Hepatocyte (in vitro differentiated cells): ENCODE measurements at regions not wholly inside any gene's neighbourhood (a gene's known extent, or its start where the extent isn't known, plus 50 kb on each side); places are given as distances from the start of the nearest gene placed in this dataset.

Source experiments
- DNase-seq: peaks from one replicate; pipeline ENCODE4 v3.0.0-alpha.2; 2016; ENCODE audit warnings: low spot score
- H2AFZ ChIP-seq: fragments of 200-600 bp; sonication (generic); 2 replicates; pipeline ENCODE4 v1.6.0; 2016; ENCODE audit warnings: antibody characterized with exemption, mild to moderate bottlenecking
- H3K27ac ChIP-seq: fragments of 200-600 bp; sonication (generic); 2 replicates; pipeline ENCODE4 v1.5.1; 2016; ENCODE audit warnings: mild to moderate bottlenecking
- H3K27me3 ChIP-seq: fragments of 200-600 bp; sonication (generic); 2 replicates; pipeline ENCODE4 v1.6.1; 2016
- H3K36me3 ChIP-seq: fragments of 200-600 bp; sonication (generic); replicated peaks from 2 replicates; pipeline ENCODE4 v1.5.1; 2016; ENCODE audit warnings: low read depth; ENCODE audit not compliant: insufficient read depth
- H3K4me1 ChIP-seq: fragments of 200-600 bp; sonication (generic); 2 replicates; pipeline ENCODE4 v1.5.1; 2016; ENCODE audit warnings: mild to moderate bottlenecking, moderate library complexity; ENCODE audit not compliant: insufficient read depth
- H3K4me2 ChIP-seq: fragments of 200-600 bp; sonication (generic); 2 replicates; pipeline ENCODE4 v1.6.0; 2016
- H3K4me3 ChIP-seq: fragments of 200-600 bp; sonication (generic); 2 replicates; pipeline ENCODE4 v1.5.1; 2016; ENCODE audit warnings: mild to moderate bottlenecking
- H3K79me2 ChIP-seq: fragments of 200-600 bp; sonication (generic); 2 replicates; pipeline ENCODE4 v1.6.0; 2017; ENCODE audit warnings: mild to moderate bottlenecking
- H3K9me2 ChIP-seq: fragments of 200-600 bp; sonication (generic); replicated peaks from 2 replicates; pipeline ENCODE4 v1.6.0; 2017; ENCODE audit warnings: mild to moderate bottlenecking; ENCODE audit not compliant: insufficient read depth
- H3K9me3 ChIP-seq: fragments of 200-600 bp; sonication (generic); 2 replicates; pipeline ENCODE4 v1.5.1; 2016; ENCODE audit warnings: low read depth, mild to moderate bottlenecking
- H4K20me1 ChIP-seq: fragments of 200-600 bp; sonication (generic); 2 replicates; pipeline ENCODE4 v1.6.0; 2016; ENCODE audit warnings: mild to moderate bottlenecking; ENCODE audit not compliant: insufficient read depth, poor library complexity, severe bottlenecking
- EZH2 ChIP-seq: fragments of 200-600 bp; sonication (generic); IDR thresholded peaks from 2 replicates; pipeline ENCODE4 v1.6.1; 2016; ENCODE audit warnings: antibody characterized with exemption, mild to moderate bottlenecking, borderline replicate concordance
- EZH2phosphoT487 ChIP-seq: fragments of 200-600 bp; sonication (generic); IDR thresholded peaks from one replicate; pipeline ENCODE4 v1.6.1; 2018; ENCODE audit warnings: antibody characterized with exemption, mild to moderate bottlenecking, low read depth, moderate library complexity; ENCODE audit not compliant: unreplicated experiment, severe bottlenecking
- WGBS: methylation state at CpG from one replicate; pipeline ENCODE4 v1.1.6; 2016; ENCODE audit warnings: low lambda C conversion rate; ENCODE audit errors: missing lambda C conversion rate; 5-methylcytosine and 5-hydroxymethylcytosine counted together
- TF ChIP-seq, protein P1 (sequence below): fragments of 200-600 bp; sonication (generic); IDR thresholded peaks from 2 replicates; pipeline ENCODE4 v1.5.1; 2016; ENCODE audit warnings: antibody characterized with exemption, mild to moderate bottlenecking; ENCODE audit not compliant: poor library complexity

DNA sequence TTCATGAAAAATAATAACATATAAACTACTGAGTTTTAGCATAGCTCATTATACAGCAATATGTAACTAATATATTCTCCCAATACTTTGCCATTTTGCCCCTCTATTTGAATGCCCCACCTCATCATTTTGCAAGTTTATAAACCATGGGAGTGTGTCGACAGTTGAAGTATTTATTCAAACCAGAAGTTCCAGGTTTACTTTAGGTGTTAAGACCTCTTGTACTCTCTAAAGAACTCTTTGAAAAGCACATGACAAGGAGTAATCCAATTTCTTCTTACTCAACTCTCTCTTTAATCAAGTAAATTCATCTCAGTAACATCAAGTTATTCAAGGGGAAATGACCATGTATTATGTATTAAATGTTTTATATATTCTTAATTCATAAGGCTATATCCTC lies 240.7 kb downstream of the COX18 start:
- H3K4me3 ChIP-seq = no peak overlapping the region
- H3K27me3 ChIP-seq = no peaks in the 10 kb centered on the region
- DNase-seq = no peak
- no peaks in the 10 kb centered on the region for H3K9me3 ChIP-seq
- H2AFZ ChIP-seq = no peak overlapping the region
- H3K4me2 ChIP-seq = no peak overlapping the region
- TF ChIP-seq, protein P1, sequence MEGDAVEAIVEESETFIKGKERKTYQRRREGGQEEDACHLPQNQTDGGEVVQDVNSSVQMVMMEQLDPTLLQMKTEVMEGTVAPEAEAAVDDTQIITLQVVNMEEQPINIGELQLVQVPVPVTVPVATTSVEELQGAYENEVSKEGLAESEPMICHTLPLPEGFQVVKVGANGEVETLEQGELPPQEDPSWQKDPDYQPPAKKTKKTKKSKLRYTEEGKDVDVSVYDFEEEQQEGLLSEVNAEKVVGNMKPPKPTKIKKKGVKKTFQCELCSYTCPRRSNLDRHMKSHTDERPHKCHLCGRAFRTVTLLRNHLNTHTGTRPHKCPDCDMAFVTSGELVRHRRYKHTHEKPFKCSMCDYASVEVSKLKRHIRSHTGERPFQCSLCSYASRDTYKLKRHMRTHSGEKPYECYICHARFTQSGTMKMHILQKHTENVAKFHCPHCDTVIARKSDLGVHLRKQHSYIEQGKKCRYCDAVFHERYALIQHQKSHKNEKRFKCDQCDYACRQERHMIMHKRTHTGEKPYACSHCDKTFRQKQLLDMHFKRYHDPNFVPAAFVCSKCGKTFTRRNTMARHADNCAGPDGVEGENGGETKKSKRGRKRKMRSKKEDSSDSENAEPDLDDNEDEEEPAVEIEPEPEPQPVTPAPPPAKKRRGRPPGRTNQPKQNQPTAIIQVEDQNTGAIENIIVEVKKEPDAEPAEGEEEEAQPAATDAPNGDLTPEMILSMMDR = no peak
- TF ChIP-seq EZH2 (no peak), EZH2phosphoT487 (no peak)
- 65% methylated on average over 1 of the region's 1 CpG for WGBS
- H3K79me2 ChIP-seq = no peaks in the 10 kb centered on the region
- H4K20me1 ChIP-seq = no peaks in the 10 kb centered on the region
- no peaks in the 10 kb centered on the region for H3K9me2 ChIP-seq
- no peak overlapping the region for H3K27ac ChIP-seq
- H3K36me3 ChIP-seq = no peaks in the 10 kb centered on the region
- no peaks in the 10 kb centered on the region for H3K4me1 ChIP-seq

GRCh38 chr4:72827968-72828367 lies 241.5 kb downstream of the COX18 start:
- 93% methylated on average over 1 of the region's 1 CpG for WGBS

DNA sequence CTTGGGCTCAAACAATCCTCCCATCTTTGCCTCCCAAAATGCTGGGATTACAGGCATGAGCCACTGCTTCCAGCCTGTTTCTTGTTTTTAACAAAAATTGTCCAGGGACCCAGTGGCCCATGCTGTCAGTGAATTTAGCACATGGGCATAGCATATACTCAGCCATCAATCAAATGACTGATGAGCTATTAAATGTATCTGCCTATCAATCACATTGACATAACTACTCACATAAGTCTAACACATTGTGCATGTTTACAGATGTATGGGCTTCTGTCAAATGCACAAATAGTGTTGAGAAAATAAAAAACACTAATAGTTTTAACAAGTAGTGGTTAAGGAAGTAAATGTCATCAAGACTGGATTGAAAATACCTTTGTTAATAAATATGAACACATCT lies 249.4 kb downstream of the COX18 start:
- no peak overlapping the region for H3K4me3 ChIP-seq
- H3K9me3 ChIP-seq = no peaks in the 10 kb centered on the region
- H3K9me2 ChIP-seq = no peaks in the 10 kb centered on the region
- no peaks in the 10 kb centered on the region for H3K27me3 ChIP-seq
- H2AFZ ChIP-seq = no peak overlapping the region
- TF ChIP-seq, protein P1 = no peak
- TF ChIP-seq EZH2phosphoT487 (no peak), EZH2 (no peak)
- H3K79me2 ChIP-seq = no peaks in the 10 kb centered on the region
- no peak overlapping the region for H3K4me2 ChIP-seq
- no peak for DNase-seq
- no peaks in the 10 kb centered on the region for H3K36me3 ChIP-seq
- H4K20me1 ChIP-seq = no peaks in the 10 kb centered on the region
- no peaks in the 10 kb centered on the region for H3K4me1 ChIP-seq
- H3K27ac ChIP-seq = no peak overlapping the region

More at GRCh38 chr4:72827968-72828367, 241.5 kb downstream of the COX18 start:
- H3K27ac ChIP-seq = no peak overlapping the region
- H3K36me3 ChIP-seq = no peaks in the 10 kb centered on the region
- H3K27me3 ChIP-seq = no peaks in the 10 kb centered on the region
- no peak overlapping the region for H3K4me3 ChIP-seq
- no peak overlapping the region for H3K4me2 ChIP-seq
- TF ChIP-seq, protein P1 = no peak
- TF ChIP-seq EZH2 (no peak), EZH2phosphoT487 (no peak)
- H4K20me1 ChIP-seq = no peaks in the 10 kb centered on the region
- no peaks in the 10 kb centered on the region for H3K4me1 ChIP-seq
- no peak for DNase-seq
- H3K9me3 ChIP-seq = no peaks in the 10 kb centered on the region
- H3K9me2 ChIP-seq = no peaks in the 10 kb centered on the region
- H2AFZ ChIP-seq = no peak overlapping the region
- no peaks in the 10 kb centered on the region for H3K79me2 ChIP-seq

GRCh38 chr4:72817012-72817411 lies 248.0 kb upstream of the ADAMTS3 start:
- Histone ChIP-seq H4K20me1 (no peaks in the 10 kb centered on the region), H3K27me3 (no peaks in the 10 kb centered on the region), H3K9me3 (no peaks in the 10 kb centered on the region), H3K4me3 (no peak overlapping the region), H2AFZ (no peak overlapping the region), H3K27ac (no peak overlapping the region), H3K4me2 (no peak overlapping the region), H3K9me2 (no peaks in the 10 kb centered on the region), H3K4me1 (no peaks in the 10 kb centered on the region), H3K36me3 (no peaks in the 10 kb centered on the region), H3K79me2 (no peaks in the 10 kb centered on the region)
- TF ChIP-seq, protein P1 = no peak
- TF ChIP-seq EZH2phosphoT487 (no peak), EZH2 (no peak)
- WGBS = 88% methylated on average over 1 of the region's 1 CpG
- DNase-seq = no peak
